MM.1S (cell line): ENCODE measurements at regions not wholly inside any gene's neighbourhood (a gene's known extent, or its start where the extent isn't known, plus 50 kb on each side); places are given as distances from the start of the nearest gene placed in this dataset.

Experiments used
- CTCF ChIP-seq: fragments of 300-600 bp; sonication (generic); IDR thresholded peaks from 2 replicates; pipeline ENCODE4 v1.5.1; 2016; ENCODE audit warnings: antibody characterized with exemption, low read length, mixed read lengths
- EZH2 ChIP-seq: fragments of 300-600 bp; sonication (generic); optimal IDR thresholded peaks from 2 replicates; pipeline ENCODE3; 2017; ENCODE audit warnings: low read depth, mild to moderate bottlenecking, antibody characterized with exemption, low read length, mixed read lengths
- EZH2phosphoT487 ChIP-seq: fragments of 300-600 bp; sonication (generic); IDR thresholded peaks from 2 replicates; pipeline ENCODE4 v1.6.1; 2018; ENCODE audit warnings: antibody characterized with exemption, low read length

GRCh38 chr15:70248116-70249025, 150.7 kb upstream of the TLE3 start:
- no peak for TF ChIP-seq CTCF
- no peak for TF ChIP-seq EZH2
- TF ChIP-seq EZH2phosphoT487: no peak
